SK-N-SH treated with all-trans-retinoic acid at 6 μM for 48 hours (cell line): ENCODE measurements at regions not wholly inside any gene's neighbourhood (a gene's known extent, or its start where the extent isn't known, plus 50 kb on each side); places are given as distances from the start of the nearest gene placed in this dataset.

Source experiments
- ARNTL ChIP-seq: fragments of 450-650 bp; formaldehyde crosslinking; IDR thresholded peaks from 2 replicates; pipeline ENCODE4 v1.5.0; 2020; ENCODE audit warnings: low read depth, mild to moderate bottlenecking, moderate library complexity, borderline replicate concordance
- GLIS3 ChIP-seq: fragments of 250-450 bp; sonication (Bioruptor Pico); IDR thresholded peaks from 2 replicates; pipeline ENCODE4 v1.5.0; 2020; ENCODE audit warnings: mild to moderate bottlenecking, moderate library complexity
- PATZ1 ChIP-seq: fragments of 250-450 bp; sonication (Bioruptor Pico); IDR thresholded peaks from 2 replicates; pipeline ENCODE4 v1.8.0; 2020; ENCODE audit warnings: mild to moderate bottlenecking, moderate library complexity, borderline replicate concordance
- POU6F1 ChIP-seq: fragments of 250-450 bp; sonication (Bioruptor Pico); IDR thresholded peaks from 2 replicates; pipeline ENCODE4 v1.8.0; 2021; ENCODE audit warnings: low read depth, mild to moderate bottlenecking, moderate library complexity, borderline replicate concordance
- SNAI2 ChIP-seq: fragments of 250-450 bp; sonication (Bioruptor Pico); IDR thresholded peaks from 2 replicates; pipeline ENCODE4 v1.5.0; 2020; ENCODE audit warnings: mild to moderate bottlenecking, moderate library complexity
- TOX ChIP-seq: fragments of 250-450 bp; sonication (Bioruptor Pico); IDR thresholded peaks from 2 replicates; pipeline ENCODE4 v1.8.0; 2021; ENCODE audit warnings: mild to moderate bottlenecking, moderate library complexity, borderline replicate concordance
- ZC3H10 ChIP-seq: fragments of 250-450 bp; sonication (Bioruptor Pico); IDR thresholded peaks from 2 replicates; pipeline ENCODE4 v1.5.1; 2021; ENCODE audit warnings: mild to moderate bottlenecking, moderate library complexity
- ZFP3 ChIP-seq: fragments of 250-450 bp; sonication (Bioruptor Pico); IDR thresholded peaks from 2 replicates; pipeline ENCODE4 v1.5.0; 2020; ENCODE audit warnings: mild to moderate bottlenecking, moderate library complexity
- ZFP30 ChIP-seq: fragments of 450-650 bp; formaldehyde crosslinking; IDR thresholded peaks from 2 replicates; pipeline ENCODE4 v1.5.0; 2022; ENCODE audit warnings: mild to moderate bottlenecking, moderate library complexity
- TF ChIP-seq, protein P1 (sequence below): fragments of 250-450 bp; sonication (Bioruptor Pico); IDR thresholded peaks from 2 replicates; pipeline ENCODE4 v1.5.1; 2020; ENCODE audit warnings: low read depth, mild to moderate bottlenecking, moderate library complexity

- TF ChIP-seq ZFP3: no peak
- TF ChIP-seq POU6F1: no peak
- no peak for TF ChIP-seq TOX (CRISPR knock-in tag)
- TF ChIP-seq ARNTL (CRISPR knock-in tag): no peak
- TF ChIP-seq PATZ1: no peak
- TF ChIP-seq SNAI2 (CRISPR knock-in tag): no peak
- TF ChIP-seq, protein P1, sequence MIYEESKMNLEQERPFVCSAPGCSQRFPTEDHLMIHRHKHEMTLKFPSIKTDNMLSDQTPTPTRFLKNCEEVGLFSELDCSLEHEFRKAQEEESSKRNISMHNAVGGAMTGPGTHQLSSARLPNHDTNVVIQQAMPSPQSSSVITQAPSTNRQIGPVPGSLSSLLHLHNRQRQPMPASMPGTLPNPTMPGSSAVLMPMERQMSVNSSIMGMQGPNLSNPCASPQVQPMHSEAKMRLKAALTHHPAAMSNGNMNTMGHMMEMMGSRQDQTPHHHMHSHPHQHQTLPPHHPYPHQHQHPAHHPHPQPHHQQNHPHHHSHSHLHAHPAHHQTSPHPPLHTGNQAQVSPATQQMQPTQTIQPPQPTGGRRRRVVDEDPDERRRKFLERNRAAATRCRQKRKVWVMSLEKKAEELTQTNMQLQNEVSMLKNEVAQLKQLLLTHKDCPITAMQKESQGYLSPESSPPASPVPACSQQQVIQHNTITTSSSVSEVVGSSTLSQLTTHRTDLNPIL (CRISPR knock-in tag): no peak
- no peak for TF ChIP-seq GLIS3
- no peak for TF ChIP-seq ZFP30 (CRISPR knock-in tag)
- no peak for TF ChIP-seq ZC3H10 (CRISPR knock-in tag)
Observed at GRCh38 chr7:25314094-25314730, 85.9 kb upstream of the NPVF start.
